HL-60 (cell line): ENCODE measurements at regions not wholly inside any gene's neighbourhood (a gene's known extent, or its start where the extent isn't known, plus 50 kb on each side); places are given as distances from the start of the nearest gene placed in this dataset.

Experiments
- CTCF ChIP-seq: IDR thresholded peaks from one replicate; pipeline ENCODE4 v1.5.1; 2011; ENCODE audit warnings: low read length, control low read depth, inconsistent platforms; ENCODE audit not compliant: insufficient read depth
- GABPA ChIP-seq: IDR thresholded peaks from 2 replicates; pipeline ENCODE4 v1.6.1; 2012; ENCODE audit warnings: low read depth
- POLR2AphosphoS5 ChIP-seq: IDR thresholded peaks from 2 replicates; pipeline ENCODE4 v1.6.1; 2012; ENCODE audit warnings: low read depth
- SPI1 ChIP-seq: IDR thresholded peaks from 2 replicates; pipeline ENCODE4 v1.6.1; 2012; ENCODE audit warnings: low read depth, mild to moderate bottlenecking, borderline replicate concordance

- TF ChIP-seq CTCF (no peak), POLR2AphosphoS5 (no peak), GABPA (no peak), SPI1 (no peak)
Measured at GRCh38 chr6:167717455-167717854, 109.3 kb upstream of the AFDN start.
